IMR-90 (cell line): ENCODE measurements at regions not wholly inside any gene's neighbourhood (a gene's known extent, or its start where the extent isn't known, plus 50 kb on each side); places are given as distances from the start of the nearest gene placed in this dataset.

Experiments
- ATAC-seq: fragments of 200-7000 bp; cut with Tn5 transposase; 2 replicates; pipeline ENCODE4 v1.9.1; 2020; ENCODE audit warnings: low read depth, mild to moderate bottlenecking, moderate library complexity
- BruUV-seq: library from RNA; stranded (reverse); fragments of 400-500 nt; replicated peaks from 2 replicates; lab custom pipeline; 2021; lab: Mats Ljungman, UMichigan
- CTCF ChIA-PET: fragments of 300-600 bp; formaldehyde crosslinking; extraction: SDS; loops from one replicate; lab custom pipeline; 2021; ENCODE audit warnings: antibody characterized with exemption; lab: Yijun Ruan, JAX
- POLR2A ChIA-PET: fragments of 300-600 bp; sonication (Branson Sonifier 250); formaldehyde crosslinking; loops from one replicate; lab custom pipeline; 2022; ENCODE audit warnings: antibody characterized with exemption; ENCODE audit not compliant: unreplicated experiment; lab: Charles Lee
- DNase-seq: peaks from one replicate; pipeline ENCODE4 v3.0.0; 2013
- H2AFZ ChIP-seq: replicated peaks from 2 replicates; pipeline ENCODE3; 2013; ENCODE audit warnings: low read length, mild to moderate bottlenecking; ENCODE audit not compliant: poor library complexity
- H2AK5ac ChIP-seq: 2 replicates; pipeline ENCODE4 v1.6.1; 2013; ENCODE audit warnings: low read depth, low read length, inconsistent platforms
- H2AK9ac ChIP-seq: replicated peaks from 2 replicates; pipeline ENCODE3; 2013; ENCODE audit warnings: mild to moderate bottlenecking, low read depth, low read length, moderate library complexity; ENCODE audit not compliant: poor library complexity
- H2BK120ac ChIP-seq: 2 replicates; pipeline ENCODE4 v1.6.1; 2013; ENCODE audit warnings: low read depth, low read length, inconsistent platforms
- H2BK15ac ChIP-seq: 3 replicates; pipeline ENCODE4 v1.6.1; 2013; ENCODE audit warnings: low read depth, low read length, inconsistent platforms
- H2BK20ac ChIP-seq: 2 replicates; pipeline ENCODE4 v1.6.1; 2013; ENCODE audit warnings: low read depth, mild to moderate bottlenecking, inconsistent platforms, low read length, moderate library complexity
- H2BK5ac ChIP-seq: 2 replicates; pipeline ENCODE4 v1.6.1; 2013; ENCODE audit warnings: mild to moderate bottlenecking, low read depth, low read length, inconsistent platforms; ENCODE audit not compliant: poor library complexity, severe bottlenecking
- H3K14ac ChIP-seq: replicated peaks from 2 replicates; pipeline ENCODE4 v1.6.1; 2013; ENCODE audit warnings: low read depth, low read length, inconsistent platforms
- H3K18ac ChIP-seq: 2 replicates; pipeline ENCODE4 v1.6.1; 2013; ENCODE audit warnings: low read depth, low read length, control low read depth
- H3K23ac ChIP-seq: 2 replicates; pipeline ENCODE4 v1.6.1; 2013; ENCODE audit warnings: low read depth, low read length, inconsistent platforms
- H3K27ac ChIP-seq: 2 replicates; pipeline ENCODE4 v1.5.1; 2013; ENCODE audit warnings: mild to moderate bottlenecking, control low read depth, low read length; ENCODE audit not compliant: insufficient read depth
- H3K27me3 ChIP-seq: 2 replicates; pipeline ENCODE4 v1.6.1; 2013; ENCODE audit warnings: low read length; ENCODE audit not compliant: control insufficient read depth, insufficient read depth
- H3K36me3 ChIP-seq: 2 replicates; pipeline ENCODE4 v1.6.1; 2013; ENCODE audit warnings: low read length, mixed read lengths; ENCODE audit not compliant: control insufficient read depth, insufficient read depth
- H3K4ac ChIP-seq: 2 replicates; pipeline ENCODE4 v1.6.1; 2013; ENCODE audit warnings: low read depth, low read length, inconsistent platforms
- H3K4me1 ChIP-seq: 2 replicates; pipeline ENCODE4 v1.6.1; 2013; ENCODE audit warnings: low read length, mixed read lengths; ENCODE audit not compliant: control insufficient read depth, insufficient read depth
- H3K4me2 ChIP-seq: 2 replicates; pipeline ENCODE4 v1.6.1; 2013; ENCODE audit warnings: low read depth, mild to moderate bottlenecking, control low read depth, low read length, moderate library complexity
- H3K4me3 ChIP-seq: 2 replicates; pipeline ENCODE4 v1.5.1; 2013; ENCODE audit warnings: low read depth, mild to moderate bottlenecking, control low read depth, low read length, moderate library complexity; ENCODE audit not compliant: insufficient read depth
- H3K56ac ChIP-seq: 2 replicates; pipeline ENCODE4 v1.6.1; 2013; ENCODE audit warnings: low read length, inconsistent platforms; ENCODE audit not compliant: insufficient read depth; ENCODE audit errors: extremely low read depth
- H3K79me1 ChIP-seq, 2 experiments: 2 replicates each; pipeline ENCODE4 v1.6.1; 2013; ENCODE audit warnings: low read length in 2 of 2, inconsistent platforms in 1 of 2, low read depth in 1 of 2
- H3K9ac ChIP-seq: 2 replicates; pipeline ENCODE4 v1.6.1; 2013; ENCODE audit warnings: low read depth, low read length, control low read depth
- H3K9me1 ChIP-seq: 2 replicates; pipeline ENCODE4 v1.6.1; 2013; ENCODE audit warnings: low read length, inconsistent platforms; ENCODE audit not compliant: insufficient read depth
- H3K9me3 ChIP-seq: 2 replicates; pipeline ENCODE4 v1.6.1; 2013; ENCODE audit warnings: low read length; ENCODE audit not compliant: control insufficient read depth, insufficient read depth
- H4K20me1 ChIP-seq: 2 replicates; pipeline ENCODE4 v1.6.1; 2013; ENCODE audit warnings: low read length, inconsistent platforms; ENCODE audit not compliant: insufficient read depth
- H4K5ac ChIP-seq: 2 replicates; pipeline ENCODE4 v1.6.1; 2013; ENCODE audit warnings: mild to moderate bottlenecking, low read depth, low read length, control low read depth
- H4K8ac ChIP-seq, 2 experiments: 2 replicates each; pipeline ENCODE4 v1.6.1; 2013; ENCODE audit warnings: low read depth in 2 of 2, low read length in 2 of 2, control low read depth in 1 of 2, inconsistent platforms in 1 of 2
- H4K91ac ChIP-seq: 2 replicates; pipeline ENCODE4 v1.6.1; 2013; ENCODE audit warnings: low read depth, low read length, inconsistent platforms; ENCODE audit not compliant: insufficient read depth
- FOS ChIP-seq: fragments of 150-350 bp; IDR thresholded peaks from 2 replicates; pipeline ENCODE4 v1.6.1; 2016; ENCODE audit warnings: low read depth, low read length
- RCOR1 ChIP-seq: IDR thresholded peaks from 2 replicates; pipeline ENCODE4 v1.6.1; 2012; ENCODE audit warnings: mild to moderate bottlenecking, low read length, improper control_type of control experiment; ENCODE audit not compliant: insufficient replicate concordance
- RFX5 ChIP-seq: IDR thresholded peaks from 2 replicates; pipeline ENCODE4 v1.8.0; 2012; ENCODE audit warnings: low read depth, mild to moderate bottlenecking, low read length, moderate library complexity
- WGBS, 2 experiments: methylation state at CpG; one replicate each; pipeline versions ENCODE4 v1.1.5 to v1.1.7; 2013; ENCODE audit warnings: missing lambda C conversion rate in 2 of 2; ENCODE audit not compliant: insufficient read length in 1 of 2; ENCODE audit errors: extremely low coverage in 2 of 2; 5-methylcytosine and 5-hydroxymethylcytosine counted together
- dilution Hi-C: fragments of 300-500 bp; cut with HindIII; formaldehyde crosslinking; loops from one replicate; pipeline ENCODE4 v1.14.3; 2018; ENCODE audit warnings: low sequenced_read_pairs; ENCODE audit not compliant: unreplicated experiment
- in situ Hi-C: fragments of 300-500 bp; cut with MboI; formaldehyde crosslinking; loops from 3 replicates; pipeline ENCODE4 v1.14.3; 2019; ENCODE audit warnings: low sequenced_read_pairs, inconsistent platforms, mixed read lengths
- intact Hi-C: fragments of 100-400 bp; cut with micrococcal nuclease; formaldehyde crosslinking; loops from 2 replicates; pipeline ENCODE4 v1.10.0; 2022

DNA sequence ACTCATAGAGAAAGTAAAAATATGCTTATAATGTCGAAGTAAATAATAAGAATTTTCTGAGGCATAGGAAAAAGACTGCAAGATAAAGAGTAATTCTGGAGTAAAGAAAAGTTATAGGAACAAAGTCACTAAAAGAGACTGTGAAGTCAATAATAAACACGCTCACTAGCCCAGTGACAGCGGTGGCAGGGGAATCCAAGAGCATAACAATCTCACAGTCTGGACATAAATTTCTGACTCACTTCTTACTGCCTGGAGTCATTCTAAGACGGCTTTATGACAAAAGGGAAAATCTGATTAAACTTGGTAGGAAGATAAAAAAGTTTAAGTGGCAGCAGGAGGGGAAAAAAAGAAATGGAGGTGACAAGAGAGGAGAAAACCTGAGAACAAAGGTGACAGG, 56.4 kb upstream of the GRIP1 start:
- Histone ChIP-seq H3K23ac (no peak overlapping the region), H3K9me3 (no peaks in the 10 kb centered on the region), H3K4ac (no peak overlapping the region), H3K79me1 (no peaks in the 10 kb centered on the region), H3K9me1 (no peaks in the 10 kb centered on the region), H2AK5ac (no peak overlapping the region), H4K91ac (no peak overlapping the region), H4K20me1 (no peaks in the 10 kb centered on the region), H2BK120ac (no peak overlapping the region), H3K18ac (no peak overlapping the region), H3K4me3 (no peak overlapping the region), H3K4me1 (no peaks in the 10 kb centered on the region), H2AK9ac (no peak overlapping the region), H3K14ac (no peak overlapping the region), H3K36me3 (no peaks in the 10 kb centered on the region), H2BK20ac (no peak overlapping the region), H3K9ac (no peak overlapping the region), H4K5ac (no peak overlapping the region), H2BK15ac (no peak overlapping the region), H3K4me2 (no peak overlapping the region), H3K27me3 (no peaks in the 10 kb centered on the region), H2AFZ (no peak overlapping the region), H2BK5ac (no peak overlapping the region), H3K27ac (no peak overlapping the region), H4K8ac (no peak overlapping the region), H3K56ac (no peak overlapping the region)
- dilution Hi-C loops (no loop called here), intact Hi-C loops (no loop called here), in situ Hi-C loops (no loop called here)
- no CpG with 5 or more reads among the region's 4 CpGs for WGBS, 2 experiments
- TF ChIP-seq RFX5 (no peak), RCOR1 (no peak), FOS (no peak)
- no TSS peak for BruUV-seq
- CTCF ChIA-PET: no interaction called here
- DNase-seq: no peak
- POLR2A ChIA-PET: no interaction called here
- no peak for ATAC-seq
